ENCODE measurements at regions not wholly inside any gene's neighbourhood (a gene's known extent, or its start where the extent isn't known, plus 50 kb on each side); places are given as distances from the start of the nearest gene placed in this dataset.

GRCh38 chr2:171227066-171227782, 66.5 kb upstream of the TLK1 start:
- TF ChIP-seq CTCF (IDR thresholded peaks at IDR 0.05) (no peak), POLR2A (IDR thresholded peaks at IDR 0.05) (no peak)
